Activated T-helper 2 cell treated with anti-CD3 and anti-CD28 coated beads, Interferon-gamma antibody, Interleukin-2, Interleukin-4, amounts not matched to agents 10 μg/mL and 5 μg/mL and 100 μg/mL, durations not matched to agents 14 hours and 24 hours and 36 hours (primary cell): ENCODE measurements at regions not wholly inside any gene's neighbourhood (a gene's known extent, or its start where the extent isn't known, plus 50 kb on each side); places are given as distances from the start of the nearest gene placed in this dataset.

Experiments
- DNase-seq: peaks from one replicate; pipeline ENCODE4 v3.0.0; 2021; ENCODE audit warnings: low spot score
- H3K27ac Mint-ChIP-seq: one replicate; pipeline ENCODE4 v1.8.0; 2021; ENCODE audit warnings: mixed read lengths
- H3K27me3 Mint-ChIP-seq: one replicate; pipeline ENCODE4 v1.8.0; 2021; ENCODE audit warnings: low read depth, mixed read lengths
- H3K36me3 Mint-ChIP-seq: one replicate; pipeline ENCODE4 v1.8.0; 2021; ENCODE audit warnings: low read depth, mixed read lengths
- H3K4me1 Mint-ChIP-seq: one replicate; pipeline ENCODE4 v1.8.0; 2021; ENCODE audit warnings: low read depth, mixed read lengths
- H3K4me3 Mint-ChIP-seq: one replicate; pipeline ENCODE4 v1.8.0; 2021; ENCODE audit warnings: low read depth, mild to moderate bottlenecking, moderate library complexity, mixed read lengths
- H3K9me3 Mint-ChIP-seq: one replicate; pipeline ENCODE4 v1.8.0; 2021; ENCODE audit warnings: mixed read lengths
- intact Hi-C: fragments of 100-400 bp; cut with micrococcal nuclease; formaldehyde crosslinking; loops from one replicate; pipeline ENCODE4 v1.15.1; 2023

DNA sequence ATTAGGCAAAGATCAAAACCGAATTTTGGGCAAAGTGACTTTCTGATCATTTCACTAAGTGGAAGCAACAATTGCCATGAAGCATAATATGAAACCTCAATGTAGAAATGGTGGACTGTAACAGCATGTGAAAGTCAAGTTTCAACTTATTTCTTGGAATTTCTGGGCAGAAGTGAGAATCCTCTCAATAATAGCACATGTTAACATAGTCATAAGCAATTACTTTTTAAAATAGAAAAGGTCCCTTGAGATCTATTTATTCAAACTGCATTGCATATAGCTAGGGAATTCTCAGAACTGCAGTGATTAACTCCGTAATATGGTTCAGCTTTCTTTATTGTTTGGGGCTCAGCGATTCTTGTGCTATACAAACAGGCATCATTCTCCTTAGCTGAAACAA is 136.7 kb upstream of the ATP2B1 start:
- Mint-ChIP-seq H3K4me3 (no peak overlapping the region), H3K36me3 (no peaks in the 10 kb centered on the region), H3K4me1 (no peaks in the 10 kb centered on the region), H3K27ac (no peak overlapping the region), H3K9me3 (no peaks in the 10 kb centered on the region), H3K27me3 (peaks cover 17% of the 10 kb centered on the region)
- intact Hi-C loops: no loop called here
- DNase-seq: no peak

DNA sequence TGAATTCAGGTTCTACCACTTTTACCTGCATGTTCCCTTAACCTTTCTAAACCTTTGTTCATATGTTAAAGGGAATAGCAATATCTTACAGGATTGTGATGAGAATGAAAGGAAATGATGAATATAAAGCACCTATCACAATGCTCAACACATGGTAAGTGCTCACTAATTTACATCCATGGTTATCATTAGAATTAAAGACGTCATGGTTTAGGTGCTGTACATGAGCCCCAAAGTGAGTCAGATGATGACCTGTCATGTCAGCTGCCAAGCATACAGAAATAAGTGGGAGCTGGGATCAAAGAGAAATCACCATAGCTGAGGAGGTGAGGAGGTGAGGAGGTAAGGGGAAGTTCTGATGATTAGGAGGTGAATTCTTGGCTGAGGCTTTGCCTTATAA is 135.9 kb upstream of the ATP2B1 start:
- Mint-ChIP-seq H3K36me3 (no peaks in the 10 kb centered on the region), H3K4me1 (no peaks in the 10 kb centered on the region), H3K27ac (no peak overlapping the region), H3K9me3 (no peaks in the 10 kb centered on the region), H3K4me3 (no peak overlapping the region), H3K27me3 (peaks cover 17% of the 10 kb centered on the region)
- no peak for DNase-seq
- intact Hi-C loops: no loop called here

DNA sequence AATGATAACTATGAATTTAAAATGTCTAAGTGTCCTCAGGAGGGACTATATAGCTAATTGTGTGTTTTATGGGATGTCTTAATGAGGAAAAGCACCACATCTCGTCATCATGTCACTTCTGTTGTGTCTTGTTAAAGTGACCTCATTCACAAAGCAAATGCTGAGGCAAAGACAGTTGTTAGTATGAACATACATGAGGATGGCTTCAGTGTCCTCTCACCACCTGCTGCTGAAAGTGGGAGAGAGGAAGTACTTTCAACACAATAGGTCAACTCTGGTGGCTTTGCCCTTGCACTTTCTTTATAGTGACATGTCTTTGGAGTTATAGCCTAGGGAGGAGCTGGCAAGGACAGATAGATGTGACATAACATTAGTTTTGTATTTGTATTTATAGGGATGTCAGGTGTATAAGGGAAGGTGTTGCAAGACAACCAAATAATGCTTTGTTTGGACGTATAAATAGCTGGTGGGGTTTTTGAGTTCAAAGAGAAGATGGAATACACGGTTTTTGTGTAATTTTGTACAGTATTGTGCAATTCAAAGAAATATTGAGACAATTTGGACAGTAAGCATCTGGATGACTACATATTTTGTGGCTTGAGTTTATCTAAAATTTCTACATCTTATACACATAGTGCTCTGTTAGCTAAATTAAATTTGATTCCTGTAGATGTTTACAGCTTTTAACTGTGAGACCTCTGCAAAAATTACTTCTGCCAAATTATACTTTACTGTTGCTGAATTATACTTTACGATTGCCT is 131.7 kb upstream of the ATP2B1 start:
- no peak overlapping the region for H3K4me3 Mint-ChIP-seq
- no peaks in the 10 kb centered on the region for H3K4me1 Mint-ChIP-seq
- H3K27ac Mint-ChIP-seq: no peak overlapping the region
- intact Hi-C loops: no loop called here
- no peaks in the 10 kb centered on the region for H3K36me3 Mint-ChIP-seq
- DNase-seq: no peak
- peaks cover 19% of the 10 kb centered on the region for H3K27me3 Mint-ChIP-seq
- H3K9me3 Mint-ChIP-seq: no peaks in the 10 kb centered on the region

DNA sequence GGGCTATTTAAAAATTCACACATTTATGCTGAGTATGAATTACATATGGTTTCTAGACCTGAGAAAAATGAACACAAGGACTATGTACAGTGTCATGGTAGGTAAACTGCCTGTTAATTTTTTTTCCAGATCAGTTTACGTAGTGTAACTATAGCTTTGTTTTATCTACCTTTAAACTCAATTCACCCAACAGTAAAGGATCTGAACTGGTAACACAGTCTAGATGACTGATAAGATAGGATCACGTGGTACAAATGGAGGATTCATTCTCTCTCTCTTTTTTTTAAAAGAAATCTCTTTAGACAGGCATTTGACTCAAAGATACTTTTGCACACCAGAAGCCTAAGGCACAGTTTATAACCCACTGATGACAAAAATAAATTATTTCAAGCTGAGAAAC is 130.8 kb upstream of the ATP2B1 start:
- intact Hi-C loops: no loop called here
- Mint-ChIP-seq H3K9me3 (no peaks in the 10 kb centered on the region), H3K4me3 (no peak overlapping the region), H3K4me1 (no peaks in the 10 kb centered on the region), H3K27me3 (peaks cover 15% of the 10 kb centered on the region), H3K27ac (no peak overlapping the region), H3K36me3 (no peaks in the 10 kb centered on the region)
- no peak for DNase-seq

DNA sequence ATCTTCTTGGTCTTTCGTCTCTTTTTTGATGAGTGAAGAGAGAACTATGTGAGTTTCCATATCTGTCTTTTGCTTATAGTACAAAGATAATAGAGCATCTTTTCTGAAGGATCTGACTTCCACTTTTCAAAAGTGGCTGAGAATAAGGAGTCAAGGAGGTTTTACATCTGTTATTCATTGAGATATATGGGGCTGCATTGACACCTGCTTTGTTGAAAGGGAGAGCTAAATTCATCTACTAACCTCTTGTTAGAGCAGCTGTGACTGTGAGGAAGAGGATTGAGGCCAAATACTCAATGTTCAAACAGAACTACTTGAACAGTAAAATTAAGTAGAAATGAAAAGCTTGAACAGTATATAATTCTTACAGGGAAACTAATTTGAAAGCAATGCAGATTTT is 130.2 kb upstream of the ATP2B1 start:
- H3K4me3 Mint-ChIP-seq: no peak overlapping the region
- no peak for DNase-seq
- H3K9me3 Mint-ChIP-seq: no peaks in the 10 kb centered on the region
- H3K27ac Mint-ChIP-seq: no peak overlapping the region
- no peaks in the 10 kb centered on the region for H3K4me1 Mint-ChIP-seq
- intact Hi-C loops: no loop called here
- no peaks in the 10 kb centered on the region for H3K36me3 Mint-ChIP-seq
- H3K27me3 Mint-ChIP-seq: peaks cover 15% of the 10 kb centered on the region

DNA sequence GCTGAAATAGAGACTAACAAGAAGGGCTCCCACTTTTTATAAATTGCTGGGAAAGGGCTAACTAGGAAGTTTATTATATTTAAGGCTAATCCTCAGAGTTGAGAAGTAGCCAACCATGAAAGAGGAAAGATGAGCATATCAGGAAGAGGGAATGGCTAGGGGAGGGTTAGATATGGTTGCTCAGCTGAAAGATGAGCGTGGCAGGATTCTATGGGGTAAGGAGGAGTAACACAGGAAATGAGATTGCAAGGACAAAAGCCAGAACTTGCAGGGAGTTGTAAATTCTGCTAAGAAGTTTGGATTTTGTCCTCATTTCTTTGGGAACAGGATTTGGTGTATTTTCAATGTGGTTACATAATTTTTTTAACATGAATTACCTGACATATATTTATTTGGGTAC is 127.4 kb upstream of the ATP2B1 start:
- H3K4me1 Mint-ChIP-seq: no peaks in the 10 kb centered on the region
- no peak overlapping the region for H3K4me3 Mint-ChIP-seq
- no peaks in the 10 kb centered on the region for H3K9me3 Mint-ChIP-seq
- H3K36me3 Mint-ChIP-seq: no peaks in the 10 kb centered on the region
- H3K27ac Mint-ChIP-seq: no peak overlapping the region
- peaks cover 13% of the 10 kb centered on the region for H3K27me3 Mint-ChIP-seq
- intact Hi-C loops: no loop called here
- no peak for DNase-seq

DNA sequence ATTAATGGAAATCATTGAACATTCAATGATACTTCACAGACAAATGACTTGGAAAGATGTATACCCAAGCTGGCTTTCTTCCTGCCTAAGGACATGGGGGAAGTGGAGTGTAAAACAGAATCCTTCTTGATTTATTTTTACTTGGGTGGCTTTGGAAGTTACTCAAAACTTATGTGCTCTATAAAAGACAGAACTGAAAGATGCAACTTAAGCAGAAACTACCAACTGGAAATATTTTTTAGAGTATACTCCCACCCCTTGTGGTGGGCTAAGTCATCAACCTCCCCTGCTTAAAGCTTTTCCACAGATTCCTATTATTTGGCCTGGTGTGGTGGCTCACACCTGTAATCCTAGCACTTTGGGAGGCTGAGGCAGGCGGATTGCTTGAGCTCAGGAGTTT is 126.0 kb upstream of the ATP2B1 start:
- H3K4me1 Mint-ChIP-seq: no peaks in the 10 kb centered on the region
- no peak for DNase-seq
- peaks cover 16% of the 10 kb centered on the region for H3K27me3 Mint-ChIP-seq
- H3K4me3 Mint-ChIP-seq: no peak overlapping the region
- no peaks in the 10 kb centered on the region for H3K36me3 Mint-ChIP-seq
- no peaks in the 10 kb centered on the region for H3K9me3 Mint-ChIP-seq
- no peak overlapping the region for H3K27ac Mint-ChIP-seq
- intact Hi-C loops: no loop called here

DNA sequence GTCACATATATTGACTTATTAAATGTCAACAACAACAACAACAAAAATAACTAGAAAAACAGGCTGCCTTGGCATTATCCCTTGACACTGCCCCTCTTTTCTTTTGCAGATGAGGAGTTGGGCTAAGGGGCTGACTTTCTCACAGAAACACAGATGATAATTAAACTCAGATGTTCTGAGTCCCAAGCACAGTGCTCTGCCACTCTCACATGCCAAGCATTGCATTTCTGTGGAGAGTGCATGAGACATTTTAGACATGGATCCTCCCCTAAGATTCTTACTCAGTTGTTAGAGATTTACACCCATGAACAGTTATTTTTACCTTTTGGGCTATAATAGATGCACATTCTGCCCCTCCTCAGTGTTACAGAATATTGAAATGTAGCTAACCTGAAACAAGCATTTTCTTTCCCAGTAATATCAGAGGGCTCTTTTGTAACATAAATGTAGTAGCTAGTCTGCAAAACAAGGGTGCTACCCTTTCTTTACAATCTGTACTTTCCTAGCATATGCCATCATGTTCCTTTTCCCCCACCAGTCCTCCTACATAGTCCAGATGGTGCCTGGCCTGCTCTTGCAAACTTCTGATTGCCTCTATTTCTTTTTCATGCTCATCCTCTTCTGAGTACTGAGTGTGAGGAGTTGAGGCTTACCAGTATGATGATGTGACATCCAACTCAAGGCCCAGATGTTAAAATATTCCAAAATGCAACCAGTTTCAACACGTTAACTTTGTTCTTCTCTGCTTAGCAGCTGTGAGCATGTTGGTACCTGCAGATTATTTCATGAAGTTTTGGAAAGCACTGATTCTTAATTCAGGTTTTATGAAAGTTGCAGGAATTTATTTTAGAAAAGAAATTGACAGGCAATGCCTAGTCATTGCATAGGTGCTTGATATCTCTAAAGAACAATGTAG is 125.0 kb upstream of the ATP2B1 start:
- no peak overlapping the region for H3K27ac Mint-ChIP-seq
- H3K9me3 Mint-ChIP-seq: no peaks in the 10 kb centered on the region
- H3K4me1 Mint-ChIP-seq: no peaks in the 10 kb centered on the region
- intact Hi-C loops: no loop called here
- H3K27me3 Mint-ChIP-seq: peaks cover 20% of the 10 kb centered on the region
- no peak for DNase-seq
- H3K4me3 Mint-ChIP-seq: no peak overlapping the region
- H3K36me3 Mint-ChIP-seq: no peaks in the 10 kb centered on the region

DNA sequence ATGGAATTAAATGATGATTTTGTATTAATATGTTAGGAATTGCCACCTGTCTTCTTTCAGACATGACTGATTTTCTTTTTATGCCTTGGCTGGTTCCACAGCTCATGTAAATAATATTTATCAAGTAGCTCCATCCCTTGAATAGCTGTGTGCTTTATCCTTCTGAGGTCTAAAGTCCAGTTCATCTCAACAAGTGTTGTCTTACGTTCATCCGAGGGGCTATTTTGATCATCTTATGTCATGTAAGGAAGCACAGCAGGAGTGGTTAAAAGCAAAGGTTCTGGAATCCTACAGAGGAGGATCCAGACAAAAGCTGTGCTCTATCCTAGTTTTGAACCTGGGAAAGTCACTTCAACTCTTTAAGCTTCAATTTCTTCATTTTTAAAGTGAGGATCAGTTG is 123.7 kb upstream of the ATP2B1 start:
- Mint-ChIP-seq H3K4me1 (no peaks in the 10 kb centered on the region), H3K9me3 (no peaks in the 10 kb centered on the region), H3K36me3 (no peaks in the 10 kb centered on the region), H3K27me3 (peaks cover 19% of the 10 kb centered on the region), H3K27ac (no peak overlapping the region), H3K4me3 (no peak overlapping the region)
- no peak for DNase-seq
- intact Hi-C loops: no loop called here

DNA sequence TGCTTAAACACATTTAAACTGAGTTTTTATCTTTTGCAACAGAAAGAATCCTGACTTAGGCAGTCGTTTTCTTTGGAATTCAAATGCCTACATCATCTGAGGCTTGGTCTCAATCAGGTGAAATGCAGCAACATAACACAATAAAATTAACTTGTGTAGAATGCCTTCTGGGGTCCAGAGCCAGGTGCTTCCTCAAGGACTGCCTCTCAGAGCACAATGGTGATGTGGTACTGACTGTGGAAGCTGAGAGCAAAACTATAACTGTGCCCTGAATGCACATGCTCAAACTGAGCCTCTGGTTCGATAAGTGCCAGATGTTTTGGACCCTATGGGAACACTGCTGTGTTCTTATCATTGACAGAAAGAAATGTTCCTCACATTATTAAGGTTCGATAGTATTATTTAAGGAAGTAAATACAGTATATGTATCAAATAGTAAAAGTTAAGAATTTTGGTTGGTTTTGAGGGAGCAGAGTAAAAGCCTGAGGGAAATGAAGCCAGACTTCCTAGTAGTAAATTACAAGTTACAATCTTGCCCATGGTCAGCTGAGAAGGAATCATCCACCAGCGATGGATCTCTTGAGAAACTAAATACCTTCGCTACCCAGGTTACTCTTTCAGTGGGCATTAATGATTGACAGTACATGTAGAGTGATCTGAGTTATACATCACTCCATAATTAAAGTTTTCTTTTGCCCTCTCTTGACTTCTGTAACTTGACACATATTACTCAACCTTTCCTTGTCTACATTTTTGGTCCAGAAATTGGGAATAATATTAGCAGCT is 122.9 kb upstream of the ATP2B1 start:
- Mint-ChIP-seq H3K36me3 (no peaks in the 10 kb centered on the region), H3K4me1 (no peaks in the 10 kb centered on the region), H3K9me3 (no peaks in the 10 kb centered on the region), H3K27ac (no peak overlapping the region), H3K4me3 (no peak overlapping the region), H3K27me3 (peaks cover 18% of the 10 kb centered on the region)
- DNase-seq: no peak
- intact Hi-C loops: no loop called here

DNA sequence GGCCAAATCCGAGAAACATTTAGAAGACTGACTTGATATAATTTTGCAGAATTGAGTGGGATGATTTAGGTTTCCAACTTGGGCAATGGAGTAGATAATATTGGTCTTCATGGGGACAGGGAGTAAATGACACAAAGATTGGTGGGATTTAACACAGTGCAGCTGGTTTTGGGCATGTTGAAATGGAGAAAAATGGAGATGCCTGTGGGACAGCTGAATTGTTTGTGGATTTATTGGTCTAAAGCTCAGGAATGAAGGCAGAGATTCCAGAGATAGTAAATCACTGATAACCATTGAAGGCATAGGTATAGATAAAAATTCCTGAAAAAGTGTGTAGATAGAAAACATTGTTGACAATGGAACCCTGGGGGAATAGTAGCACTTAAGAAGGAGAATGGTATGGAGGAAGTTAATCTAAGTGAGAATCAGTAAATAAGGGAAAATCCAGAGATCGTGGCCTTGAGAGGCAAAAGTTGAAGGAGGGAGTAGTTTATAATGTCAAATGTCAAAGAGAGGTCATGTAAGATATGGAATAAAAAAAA is 120.9 kb upstream of the ATP2B1 start:
- H3K36me3 Mint-ChIP-seq: no peaks in the 10 kb centered on the region
- no peak for DNase-seq
- peaks cover 24% of the 10 kb centered on the region for H3K27me3 Mint-ChIP-seq
- H3K27ac Mint-ChIP-seq: no peak overlapping the region
- peaks cover 6% of the 10 kb centered on the region for H3K4me1 Mint-ChIP-seq
- H3K9me3 Mint-ChIP-seq: no peaks in the 10 kb centered on the region
- H3K4me3 Mint-ChIP-seq: no peak overlapping the region
- intact Hi-C loops: no loop called here

DNA sequence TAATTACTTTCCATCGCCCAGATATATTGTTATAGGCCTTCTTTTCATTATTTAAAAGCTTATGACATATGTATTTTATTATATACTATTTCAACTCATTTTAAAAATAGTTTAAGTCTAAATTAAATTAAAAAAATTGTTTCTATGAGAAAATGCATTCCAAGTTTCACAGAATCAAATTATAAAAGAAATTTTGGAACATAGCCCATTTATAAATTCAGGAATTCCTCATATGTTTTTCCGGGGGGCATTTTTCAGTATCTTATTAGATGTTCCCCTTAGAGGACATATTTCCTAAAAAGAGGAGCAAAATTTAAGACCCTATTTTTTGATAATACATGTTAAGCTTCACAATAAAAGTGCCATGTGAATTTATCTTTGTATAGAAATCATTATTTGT is 119.9 kb upstream of the ATP2B1 start:
- peaks cover 6% of the 10 kb centered on the region for H3K4me1 Mint-ChIP-seq
- H3K9me3 Mint-ChIP-seq: no peaks in the 10 kb centered on the region
- no peak overlapping the region for H3K4me3 Mint-ChIP-seq
- DNase-seq: no peak
- H3K27ac Mint-ChIP-seq: no peak overlapping the region
- intact Hi-C loops: no loop called here
- peaks cover 22% of the 10 kb centered on the region for H3K27me3 Mint-ChIP-seq
- no peaks in the 10 kb centered on the region for H3K36me3 Mint-ChIP-seq
